SK-N-SH (cell line): ENCODE measurements at regions not wholly inside any gene's neighbourhood (a gene's known extent, or its start where the extent isn't known, plus 50 kb on each side); places are given as distances from the start of the nearest gene placed in this dataset.
A peak's percentile ranks its signal among the peaks of the same experiment; 100 is the strongest.

Source experiments
- CTCF ChIA-PET: fragments of 300-600, 350-600 bp; formaldehyde crosslinking; extraction: SDS; loops from one replicate; lab custom pipeline; 2021; lab: Yijun Ruan, JAX
- POLR2A ChIA-PET: fragments of 350-600 bp; sonication (Branson Sonifier 250); formaldehyde crosslinking; extraction: SDS; loops from one replicate; lab custom pipeline; 2020; ENCODE audit warnings: antibody characterized with exemption, inconsistent platforms; lab: Yijun Ruan, JAX
- DNase-seq: peaks from one replicate; pipeline ENCODE4 v3.0.0; 2012
- H2AFZ ChIP-seq: fragments of 200-600 bp; sonication (generic); 2 replicates; pipeline ENCODE4 v1.8.1; 2016; ENCODE audit warnings: antibody characterized with exemption, mild to moderate bottlenecking, low read depth
- H3F3A ChIP-seq: fragments of 200-600 bp; sonication (generic); replicated peaks from 2 replicates; pipeline ENCODE3; 2016; ENCODE audit warnings: antibody characterized with exemption, mild to moderate bottlenecking; ENCODE audit not compliant: insufficient read depth
- H3K27ac ChIP-seq, 2 experiments: fragments of 200-500 bp in 1 of 2; fragments of 200-600 bp in 1 of 2; sonication (Bioruptor generic) in 1 of 2; sonication (generic), shearing (Covaris generic) in 1 of 2; 2 replicates each; pipeline versions ENCODE4 v1.5.1 to v1.6.1; 2014 to 2016; ENCODE audit warnings: low read depth in 2 of 2, inconsistent platforms in 1 of 2, low read length in 1 of 2, mild to moderate bottlenecking in 1 of 2, mixed read lengths in 1 of 2
- H3K27me3 ChIP-seq: fragments of 200-600 bp; sonication (generic), shearing (Covaris generic); 2 replicates; pipeline ENCODE4 v1.6.1; 2016; ENCODE audit warnings: mixed run types; ENCODE audit not compliant: insufficient read depth
- H3K36me3 ChIP-seq, 2 experiments: fragments of 200-500 bp in 1 of 2; fragments of 200-600 bp in 1 of 2; sonication (Bioruptor generic) in 1 of 2; sonication (generic) in 1 of 2; replicated peaks in 1 of 2; 2 replicates each; pipeline versions ENCODE3 to v1.5.1; 2014 to 2016; ENCODE audit warnings: low read length in 1 of 2, mild to moderate bottlenecking in 1 of 2; ENCODE audit not compliant: insufficient read depth in 2 of 2, control insufficient read depth in 1 of 2
- H3K4me1 ChIP-seq, 2 experiments: fragments of 200-500 bp in 1 of 2; fragments of 200-600 bp in 1 of 2; sonication (Bioruptor generic) in 1 of 2; sonication (generic), shearing (Covaris generic) in 1 of 2; 2 replicates each; pipeline versions ENCODE4 v1.5.1 to v1.6.1; 2014 to 2016; ENCODE audit warnings: low read depth in 1 of 2, low read length in 1 of 2, mixed run types in 1 of 2; ENCODE audit not compliant: insufficient read depth in 2 of 2, control insufficient read depth in 1 of 2
- H3K4me2 ChIP-seq: fragments of 200-600 bp; sonication (generic), shearing (Covaris generic); 2 replicates; pipeline ENCODE4 v1.6.1; 2017; ENCODE audit warnings: mixed run types
- H3K4me3 ChIP-seq, 2 experiments: fragments of 200-500 bp in 1 of 2; fragments of 200-600 bp in 1 of 2; sonication (Bioruptor generic) in 1 of 2; sonication (generic), shearing (Covaris generic) in 1 of 2; 2 replicates each; pipeline versions ENCODE4 v1.5.1 to v1.8.1; 2014 to 2016; ENCODE audit warnings: low read depth in 2 of 2, inconsistent platforms in 1 of 2, low read length in 1 of 2, mild to moderate bottlenecking in 1 of 2, mixed read lengths in 1 of 2, moderate library complexity in 1 of 2
- H3K79me2 ChIP-seq: fragments of 200-600 bp; sonication (generic); 2 replicates; pipeline ENCODE4 v1.8.1; 2017; ENCODE audit warnings: mild to moderate bottlenecking; ENCODE audit not compliant: insufficient read depth
- H3K9ac ChIP-seq: fragments of 200-600 bp; sonication (generic); 2 replicates; pipeline ENCODE4 v1.6.1; 2017; ENCODE audit warnings: mixed run types
- H3K9me2 ChIP-seq: fragments of 200-600 bp; sonication (generic); 2 replicates; pipeline ENCODE4 v1.6.1; 2017; ENCODE audit warnings: mixed run types
- H3K9me3 ChIP-seq: fragments of 200-600 bp; sonication (generic); 2 replicates; pipeline ENCODE4 v1.6.1; 2017; ENCODE audit warnings: mixed run types, mild to moderate bottlenecking, moderate library complexity
- H4K20me1 ChIP-seq: fragments of 200-600 bp; sonication (generic); 2 replicates; pipeline ENCODE4 v1.6.1; 2017; ENCODE audit warnings: mild to moderate bottlenecking, mixed run types; ENCODE audit not compliant: insufficient read depth
- CHD2 ChIP-seq: fragments of 150-350 bp; IDR thresholded peaks from 2 replicates; pipeline ENCODE4 v1.6.1; 2018; ENCODE audit warnings: low read length; ENCODE audit not compliant: partially characterized antibody
- EP300 ChIP-seq, 2 experiments: IDR thresholded peaks; 2 replicates each; pipeline versions ENCODE4 v1.4.0 to v1.6.1; 2012; ENCODE audit warnings: borderline replicate concordance in 1 of 2, low read depth in 1 of 2, low read length in 1 of 2
- EZH2phosphoT487 ChIP-seq: fragments of 200-600 bp; sonication (generic); IDR thresholded peaks from 2 replicates; pipeline ENCODE4 v1.6.1; 2017; ENCODE audit warnings: low read depth, mixed run types, mild to moderate bottlenecking, antibody characterized with exemption, moderate library complexity, borderline replicate concordance
- FOXM1 ChIP-seq: IDR thresholded peaks from 2 replicates; pipeline ENCODE4 v1.4.0; 2012; ENCODE audit warnings: low read depth, mild to moderate bottlenecking
- GABPA ChIP-seq: IDR thresholded peaks from 2 replicates; pipeline ENCODE4 v1.4.0; 2012; ENCODE audit warnings: low read depth, mild to moderate bottlenecking
- IRF3 ChIP-seq: fragments of 150-350 bp; IDR thresholded peaks from 2 replicates; pipeline ENCODE4 v1.6.1; 2016; ENCODE audit warnings: mild to moderate bottlenecking, low read depth, low read length
- MAX ChIP-seq: IDR thresholded peaks from 2 replicates; pipeline ENCODE4 v1.4.0; 2012; ENCODE audit warnings: low read depth
- NRF1 ChIP-seq: IDR thresholded peaks from 2 replicates; pipeline ENCODE4 v1.6.1; 2012; ENCODE audit warnings: low read depth, mild to moderate bottlenecking, low read length
- POLR2AphosphoS5 ChIP-seq: IDR thresholded peaks from 2 replicates; pipeline ENCODE4 v1.6.1; 2012; ENCODE audit warnings: low read depth, low read length
- RCOR1 ChIP-seq: fragments of 150-350 bp; IDR thresholded peaks from 2 replicates; pipeline ENCODE4 v1.6.1; 2017; ENCODE audit warnings: antibody characterized with exemption, low read length
- REST ChIP-seq: IDR thresholded peaks from 2 replicates; pipeline ENCODE4 v1.6.1; 2012; ENCODE audit warnings: mild to moderate bottlenecking, low read depth, low read length, moderate library complexity
- RXRA ChIP-seq: IDR thresholded peaks from 2 replicates; pipeline ENCODE4 v1.4.0; 2012; ENCODE audit warnings: low read depth, mild to moderate bottlenecking, borderline replicate concordance
- SIN3A ChIP-seq: IDR thresholded peaks from 2 replicates; pipeline ENCODE4 v1.6.1; 2012; ENCODE audit warnings: low read depth, mild to moderate bottlenecking, low read length, moderate library complexity, borderline replicate concordance
- SMC3 ChIP-seq: IDR thresholded peaks from 2 replicates; pipeline ENCODE4 v1.6.1; 2012; ENCODE audit warnings: low read depth, low read length, improper control_type of control experiment
- TAF1 ChIP-seq: IDR thresholded peaks from 2 replicates; pipeline ENCODE4 v1.6.1; 2012; ENCODE audit warnings: low read depth, mild to moderate bottlenecking, low read length, moderate library complexity, borderline replicate concordance
- WGBS: methylation state at CpG from one replicate; pipeline ENCODE4 v1.1.6; 2017; ENCODE audit warnings: low lambda C conversion rate; 5-methylcytosine and 5-hydroxymethylcytosine counted together
- TF ChIP-seq, protein P1 (sequence below): fragments of 150-350 bp; IDR thresholded peaks from 2 replicates; pipeline ENCODE4 v1.6.1; 2017; ENCODE audit warnings: antibody characterized with exemption, low read length, low read depth, borderline replicate concordance

DNA sequence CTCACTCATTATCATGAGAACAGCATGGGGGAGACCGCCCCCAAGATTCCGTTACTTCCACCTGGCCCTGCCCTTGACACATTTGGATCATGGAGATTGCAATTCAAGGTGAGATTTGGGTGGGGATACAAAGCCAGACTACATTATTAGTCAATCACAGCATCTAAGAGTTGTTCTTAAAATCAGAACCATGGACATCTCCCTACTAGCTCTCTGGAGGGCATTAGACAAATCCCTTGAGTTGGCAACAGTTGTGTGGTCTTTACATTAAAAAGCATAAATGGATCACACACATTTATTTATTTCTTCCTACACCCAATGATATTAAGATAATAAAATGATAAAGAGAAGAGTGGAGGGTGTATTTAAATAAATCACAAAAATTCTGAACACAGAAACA is 262.8 kb upstream of the VCX start (continued):
- TF ChIP-seq IRF3 (no peak), EP300 (IDR thresholded peaks at IDR 0.05; ENCODE audit: borderline replicate concordance in 1 of 2, low read depth in 1 of 2, low read length in 1 of 2) (no peak), RXRA (no peak), NRF1 (no peak)

DNA sequence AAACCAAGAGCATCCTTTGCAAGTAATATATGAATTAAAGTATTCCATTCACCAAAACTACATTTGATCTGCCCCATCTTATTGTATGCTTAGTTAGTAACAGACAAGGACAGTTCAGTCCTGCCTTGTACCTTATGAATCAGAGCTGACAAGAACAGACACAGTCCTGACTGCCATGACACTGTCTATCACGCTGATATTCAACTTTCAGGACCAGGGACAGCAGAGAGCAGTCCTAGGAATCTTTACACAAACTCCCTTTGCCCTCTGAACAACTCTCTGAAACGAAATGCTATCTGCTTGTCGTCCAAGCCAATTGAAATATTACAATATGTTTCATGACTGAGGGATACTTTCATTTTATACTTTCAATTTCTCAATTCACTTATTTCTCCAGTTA is 268.6 kb upstream of the VCX start:
- ChIA-PET CTCF (no interaction called here), POLR2A (no interaction called here)
- H4K20me1 ChIP-seq, result no peaks in the 10 kb centered on the region
- no peaks in the 10 kb centered on the region for H3K4me1 ChIP-seq
- no peak overlapping the region for H3K4me3 ChIP-seq
- H3K27me3 ChIP-seq, result no peaks in the 10 kb centered on the region
- no peaks in the 10 kb centered on the region for H3F3A ChIP-seq
- no peak overlapping the region for H3K4me2 ChIP-seq
- no peak overlapping the region for H2AFZ ChIP-seq
- WGBS, result 0% methylated on average over 3 of the region's 3 CpGs
- H3K79me2 ChIP-seq, result no peaks in the 10 kb centered on the region
- no peak overlapping the region for H3K9ac ChIP-seq
- H3K27ac ChIP-seq, result no peak overlapping the region
- TF ChIP-seq MAX (no peak), REST (peak; percentile 81)
- H3K9me3 ChIP-seq, result no peaks in the 10 kb centered on the region
- H3K9me2 ChIP-seq, result no peaks in the 10 kb centered on the region
- no peak for DNase-seq
- H3K36me3 ChIP-seq, result no peaks in the 10 kb centered on the region

GRCh38 chrX:7570432-7571029 is 272.4 kb upstream of the VCX start:
- Histone ChIP-seq H3K9me2 (no peaks in the 10 kb centered on the region), H4K20me1 (no peaks in the 10 kb centered on the region), H3K9me3 (no peaks in the 10 kb centered on the region), H3K79me2 (no peaks in the 10 kb centered on the region), H3K4me1 (no peaks in the 10 kb centered on the region), H3K4me2 (no peak overlapping the region), H3K4me3 (no peak overlapping the region), H3F3A (no peaks in the 10 kb centered on the region), H3K27ac (no peak overlapping the region), H2AFZ (no peak overlapping the region), H3K9ac (no peak overlapping the region), H3K36me3 (no peaks in the 10 kb centered on the region), H3K27me3 (no peaks in the 10 kb centered on the region)
- ChIA-PET POLR2A (no interaction called here), CTCF (no interaction called here)
- DNase-seq, result no peak
- TF ChIP-seq GABPA (no peak), EP300 (IDR thresholded peaks at IDR 0.05; ENCODE audit: borderline replicate concordance in 1 of 2, low read depth in 1 of 2, low read length in 1 of 2) (no peak), SIN3A (no peak), RCOR1 (no peak), NRF1 (no peak), MAX (no peak), FOXM1 (no peak), EZH2phosphoT487 (no peak), CHD2 (no peak), SMC3 (no peak), TAF1 (no peak), POLR2AphosphoS5 (no peak)
- TF ChIP-seq, protein P1, sequence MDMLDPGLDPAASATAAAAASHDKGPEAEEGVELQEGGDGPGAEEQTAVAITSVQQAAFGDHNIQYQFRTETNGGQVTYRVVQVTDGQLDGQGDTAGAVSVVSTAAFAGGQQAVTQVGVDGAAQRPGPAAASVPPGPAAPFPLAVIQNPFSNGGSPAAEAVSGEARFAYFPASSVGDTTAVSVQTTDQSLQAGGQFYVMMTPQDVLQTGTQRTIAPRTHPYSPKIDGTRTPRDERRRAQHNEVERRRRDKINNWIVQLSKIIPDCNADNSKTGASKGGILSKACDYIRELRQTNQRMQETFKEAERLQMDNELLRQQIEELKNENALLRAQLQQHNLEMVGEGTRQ, result no peak
- 8% methylated on average over 9 of the region's 9 CpGs for WGBS
